Colonic mucosa (tissue), 4 donors: ENCODE measurements at regions not wholly inside any gene's neighbourhood (a gene's known extent, or its start where the extent isn't known, plus 50 kb on each side); places are given as distances from the start of the nearest gene placed in this dataset.

Source experiments
- DNase-seq: peaks from one replicate; pipeline ENCODE4 v3.0.0-alpha.2; 2020
- H3K27ac ChIP-seq: fragments of 200-600 bp; one replicate; pipeline ENCODE4 v1.8.0; 2021
- H3K27me3 ChIP-seq: fragments of 200-600 bp; one replicate; pipeline ENCODE4 v1.8.0; 2021
- H3K36me3 ChIP-seq: fragments of 200-600 bp; one replicate; pipeline ENCODE4 v1.8.0; 2021
- H3K4me1 ChIP-seq: fragments of 200-600 bp; one replicate; pipeline ENCODE4 v1.8.0; 2021; ENCODE audit warnings: mild to moderate bottlenecking
- H3K4me3 ChIP-seq: fragments of 200-600 bp; one replicate; pipeline ENCODE4 v1.8.0; 2021
- H3K9ac ChIP-seq, 2 donors: one replicate each; pipeline ENCODE4 v1.7.0; 2013; ENCODE audit warnings: control low read depth in 2 of 2, low read depth in 2 of 2, low read length in 2 of 2
- H3K9me3 ChIP-seq: fragments of 200-600 bp; one replicate; pipeline ENCODE4 v1.8.0; 2021
- CTCF ChIP-seq: fragments of 200-600 bp; IDR thresholded peaks from one replicate; pipeline ENCODE4 v1.8.0; 2022; ENCODE audit warnings: antibody characterized with exemption, mild to moderate bottlenecking
- intact Hi-C: fragments of 100-400 bp; cut with DNase I; formaldehyde crosslinking; loops from one replicate; pipeline ENCODE4 v1.14.1; 2022
- donor health status: healthy.
- donor health status: DM: no; HTN: no; CAD: no.
- donor health status: DM: no; HTN: no; CAD: no.

- Histone ChIP-seq H3K27ac (no peak overlapping the region), H3K4me3 (no peak overlapping the region), H3K27me3 (no peaks in the 10 kb centered on the region), H3K9ac (no peak overlapping the region), H3K4me1 (no peaks in the 10 kb centered on the region), H3K9me3 (no peaks in the 10 kb centered on the region), H3K36me3 (no peaks in the 10 kb centered on the region)
- no peak for TF ChIP-seq CTCF
- intact Hi-C loops = no loop called here
- no peak for DNase-seq
Observed at GRCh38 chr2:209145941-209146681, 277.7 kb upstream of the MAP2 start.

GRCh38 chr2:209146682-209147320 lies 277.0 kb upstream of the MAP2 start:
- intact Hi-C loops = no loop called here
- TF ChIP-seq CTCF = no peak
- no peak overlapping the region for H3K9ac ChIP-seq
- no peak overlapping the region for H3K4me3 ChIP-seq
- H3K9me3 ChIP-seq = no peaks in the 10 kb centered on the region
- H3K27me3 ChIP-seq = no peaks in the 10 kb centered on the region
- H3K4me1 ChIP-seq = no peaks in the 10 kb centered on the region
- H3K27ac ChIP-seq = no peak overlapping the region
- no peaks in the 10 kb centered on the region for H3K36me3 ChIP-seq
- no peak for DNase-seq

GRCh38 chr2:209147981-209148380 lies 275.9 kb upstream of the MAP2 start:
- intact Hi-C loops = no loop called here
- TF ChIP-seq CTCF = no peak

GRCh38 chr2:209160800-209161588 lies 262.9 kb upstream of the MAP2 start:
- Histone ChIP-seq H3K4me1 (no peaks in the 10 kb centered on the region), H3K9me3 (no peaks in the 10 kb centered on the region), H3K36me3 (no peaks in the 10 kb centered on the region), H3K9ac (no peak overlapping the region), H3K4me3 (no peak overlapping the region), H3K27ac (no peak overlapping the region), H3K27me3 (no peaks in the 10 kb centered on the region)
- no peak for TF ChIP-seq CTCF
- DNase-seq = no peak
- intact Hi-C loops = no loop called here

More at GRCh38 chr2:209147981-209148380, 275.9 kb upstream of the MAP2 start:
- Histone ChIP-seq H3K4me3 (no peak overlapping the region), H3K9me3 (no peaks in the 10 kb centered on the region), H3K27me3 (no peaks in the 10 kb centered on the region), H3K4me1 (no peaks in the 10 kb centered on the region), H3K27ac (no peak overlapping the region), H3K36me3 (no peaks in the 10 kb centered on the region), H3K9ac (no peak overlapping the region)
- DNase-seq = no peak

DNA sequence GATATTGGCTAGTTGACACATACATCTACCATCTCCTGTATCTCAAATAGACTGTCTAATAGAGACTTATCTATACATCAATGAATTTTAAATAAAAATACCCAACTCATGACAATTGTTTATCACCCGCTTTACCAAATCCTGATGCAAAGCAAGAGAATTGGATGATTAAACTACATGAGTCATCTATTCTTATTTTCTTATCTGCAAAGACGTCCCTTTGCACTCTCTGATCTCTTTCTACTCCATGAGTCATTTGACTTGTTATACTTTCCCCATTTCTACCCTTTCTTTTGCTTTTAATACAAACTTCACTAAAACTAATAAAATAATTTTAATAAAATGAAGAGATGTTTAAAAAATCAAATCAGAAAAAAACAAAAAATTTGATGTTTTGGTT lies 261.7 kb upstream of the MAP2 start:
- H3K4me1 ChIP-seq = no peaks in the 10 kb centered on the region
- H3K4me3 ChIP-seq = no peak overlapping the region
- DNase-seq = no peak
- H3K27ac ChIP-seq = no peak overlapping the region
- H3K27me3 ChIP-seq = no peaks in the 10 kb centered on the region
- TF ChIP-seq CTCF = no peak
- H3K9me3 ChIP-seq = no peaks in the 10 kb centered on the region
- no peak overlapping the region for H3K9ac ChIP-seq
- intact Hi-C loops = no loop called here
- H3K36me3 ChIP-seq = no peaks in the 10 kb centered on the region
